Ovary (tissue), 7 donors: ENCODE measurements at regions not wholly inside any gene's neighbourhood (a gene's known extent, or its start where the extent isn't known, plus 50 kb on each side); places are given as distances from the start of the nearest gene placed in this dataset.

Experiments
- DNase-seq, 5 donors: peaks; one replicate each; pipeline ENCODE4 v3.0.0-alpha.2; 2019 to 2020
- H3K27ac ChIP-seq, 2 donors: fragments of 200-600 bp; one replicate each; pipeline versions ENCODE4 v1.5.1 to v1.8.0; 2019 to 2022
- H3K27me3 ChIP-seq: fragments of 200-600 bp; one replicate; pipeline ENCODE4 v1.8.0; 2022
- H3K36me3 ChIP-seq: fragments of 200-600 bp; sonication (generic); one replicate; pipeline ENCODE4 v1.5.1; 2019
- H3K4me1 ChIP-seq: one replicate; pipeline ENCODE4 v1.8.1; 2013; ENCODE audit warnings: mild to moderate bottlenecking, moderate library complexity; ENCODE audit not compliant: insufficient read depth
- H3K4me3 ChIP-seq: fragments of 200-600 bp; sonication (generic); one replicate; pipeline ENCODE4 v1.5.1; 2017
- H3K9me3 ChIP-seq, 2 donors: fragments of 200-600 bp in 1 of 2; sonication (generic) in 1 of 2; one replicate each; pipeline versions ENCODE4 v1.5.1 to v1.8.1; 2013 to 2019; ENCODE audit warnings: mild to moderate bottlenecking in 1 of 2, moderate library complexity in 1 of 2
- EP300 ChIP-seq: sonication (generic); formaldehyde crosslinking; IDR thresholded peaks from one replicate; pipeline ENCODE4 v1.6.1; 2017; ENCODE audit warnings: antibody characterized with exemption
- POLR2A ChIP-seq: fragments of 450-650 bp; IDR thresholded peaks from one replicate; pipeline ENCODE4 v1.6.1; 2017; ENCODE audit warnings: antibody characterized with exemption, mild to moderate bottlenecking, moderate library complexity
- WGBS, 3 donors: extraction: QIAGEN DNeasy Blood & Tissue Kit in 1 of 3; methylation state at CpG; one replicate each; pipeline versions ENCODE4 v1.1.5 to v1.1.7; 2013 to 2017; 5-methylcytosine and 5-hydroxymethylcytosine counted together
- intact Hi-C, 4 donors: fragments of 100-400 bp; cut with DNase I; formaldehyde crosslinking; loops; one replicate each; pipeline versions ENCODE4 v1.11.0 to v1.15.1; 2022 to 2023
- TF ChIP-seq, protein P1 (sequence below), 3 donors: fragments of 450-650 bp in 2 of 3; fragments of 200-600 bp in 1 of 3; IDR thresholded peaks; one replicate each; pipeline versions ENCODE4 v1.5.1 to v1.8.0; 2016 to 2022; ENCODE audit warnings: antibody characterized with exemption in 3 of 3, mild to moderate bottlenecking in 1 of 3
- donor health status: DM: no; HTN: no; CAD: no; lungs with moderate emphysema.
- donor health status: DM: no; HTN: no; CAD: no.
- donor health status: Bipolar disorder and iron deficiency.
- donor health status: DM: no; HTN: no; CAD: no.
- donor health status: DM: yes; HTN: yes; CAD: no.

DNA sequence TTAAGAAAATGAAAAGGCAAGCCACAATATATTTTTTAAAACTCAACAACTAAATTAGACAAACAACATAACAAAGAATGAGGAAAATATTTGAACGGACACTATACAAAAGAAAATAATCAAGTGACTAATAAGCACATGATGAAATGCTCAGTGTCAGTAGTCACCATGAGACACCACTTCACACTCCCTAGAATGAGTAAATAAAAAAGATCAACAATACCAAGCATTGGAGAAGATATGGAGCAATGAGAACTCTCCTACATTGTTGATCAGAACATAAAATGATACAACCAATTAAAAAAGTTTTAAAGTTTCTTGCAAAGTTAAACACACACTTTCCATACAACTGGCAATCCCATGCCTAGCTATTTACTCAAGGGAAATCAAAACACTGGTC, 222.2 kb downstream of the C7orf25 start:
- Histone ChIP-seq H3K27ac (no peak overlapping the region), H3K4me3 (no peak overlapping the region), H3K9me3 (no peaks in the 10 kb centered on the region), H3K27me3 (no peaks in the 10 kb centered on the region), H3K36me3 (no peaks in the 10 kb centered on the region), H3K4me1 (no peaks in the 10 kb centered on the region)
- TF ChIP-seq, protein P1, sequence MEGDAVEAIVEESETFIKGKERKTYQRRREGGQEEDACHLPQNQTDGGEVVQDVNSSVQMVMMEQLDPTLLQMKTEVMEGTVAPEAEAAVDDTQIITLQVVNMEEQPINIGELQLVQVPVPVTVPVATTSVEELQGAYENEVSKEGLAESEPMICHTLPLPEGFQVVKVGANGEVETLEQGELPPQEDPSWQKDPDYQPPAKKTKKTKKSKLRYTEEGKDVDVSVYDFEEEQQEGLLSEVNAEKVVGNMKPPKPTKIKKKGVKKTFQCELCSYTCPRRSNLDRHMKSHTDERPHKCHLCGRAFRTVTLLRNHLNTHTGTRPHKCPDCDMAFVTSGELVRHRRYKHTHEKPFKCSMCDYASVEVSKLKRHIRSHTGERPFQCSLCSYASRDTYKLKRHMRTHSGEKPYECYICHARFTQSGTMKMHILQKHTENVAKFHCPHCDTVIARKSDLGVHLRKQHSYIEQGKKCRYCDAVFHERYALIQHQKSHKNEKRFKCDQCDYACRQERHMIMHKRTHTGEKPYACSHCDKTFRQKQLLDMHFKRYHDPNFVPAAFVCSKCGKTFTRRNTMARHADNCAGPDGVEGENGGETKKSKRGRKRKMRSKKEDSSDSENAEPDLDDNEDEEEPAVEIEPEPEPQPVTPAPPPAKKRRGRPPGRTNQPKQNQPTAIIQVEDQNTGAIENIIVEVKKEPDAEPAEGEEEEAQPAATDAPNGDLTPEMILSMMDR (IDR thresholded peaks at IDR 0.05) = no peak
- TF ChIP-seq EP300 (no peak), POLR2A (no peak)
- 88 to 95% (median 88%) methylated on average over 1 of the region's 1 CpG for WGBS, 3 donors
- DNase-seq = no peak
- intact Hi-C loops = loop anchor here in 1 of 4 donors (10.0 kb wide), 1 partner anchor 715 kb away; no protein-coding TSS in a partner anchor

DNA sequence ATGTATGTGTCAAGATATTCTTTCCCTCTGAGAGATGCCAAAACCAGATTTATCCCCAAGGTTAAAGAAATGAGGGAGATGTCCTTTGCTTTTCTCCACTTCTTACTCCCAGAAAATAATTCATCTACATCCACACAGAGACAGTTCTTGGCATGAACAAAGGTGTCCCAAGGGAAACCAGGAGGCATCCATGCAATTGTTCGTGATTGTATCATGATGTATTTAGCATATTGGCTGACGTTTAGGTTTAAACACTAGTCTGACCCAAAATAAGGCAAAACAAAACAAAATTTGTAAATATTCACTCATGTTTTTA, 223.9 kb downstream of the C7orf25 start:
- no peak overlapping the region for H3K4me3 ChIP-seq
- no peaks in the 10 kb centered on the region for H3K4me1 ChIP-seq
- intact Hi-C loops = no loop called here
- no peak for TF ChIP-seq POLR2A
- TF ChIP-seq, protein P1 (IDR thresholded peaks at IDR 0.05) = no peak
- TF ChIP-seq EP300 = no peak
- no peaks in the 10 kb centered on the region for H3K36me3 ChIP-seq
- no peak overlapping the region for H3K27ac ChIP-seq
- WGBS, 3 donors = 29 to 33% (median 31%) methylated on average over 2 of the region's 2 CpGs
- no peaks in the 10 kb centered on the region for H3K9me3 ChIP-seq
- no peaks in the 10 kb centered on the region for H3K27me3 ChIP-seq
- no peak for DNase-seq

DNA sequence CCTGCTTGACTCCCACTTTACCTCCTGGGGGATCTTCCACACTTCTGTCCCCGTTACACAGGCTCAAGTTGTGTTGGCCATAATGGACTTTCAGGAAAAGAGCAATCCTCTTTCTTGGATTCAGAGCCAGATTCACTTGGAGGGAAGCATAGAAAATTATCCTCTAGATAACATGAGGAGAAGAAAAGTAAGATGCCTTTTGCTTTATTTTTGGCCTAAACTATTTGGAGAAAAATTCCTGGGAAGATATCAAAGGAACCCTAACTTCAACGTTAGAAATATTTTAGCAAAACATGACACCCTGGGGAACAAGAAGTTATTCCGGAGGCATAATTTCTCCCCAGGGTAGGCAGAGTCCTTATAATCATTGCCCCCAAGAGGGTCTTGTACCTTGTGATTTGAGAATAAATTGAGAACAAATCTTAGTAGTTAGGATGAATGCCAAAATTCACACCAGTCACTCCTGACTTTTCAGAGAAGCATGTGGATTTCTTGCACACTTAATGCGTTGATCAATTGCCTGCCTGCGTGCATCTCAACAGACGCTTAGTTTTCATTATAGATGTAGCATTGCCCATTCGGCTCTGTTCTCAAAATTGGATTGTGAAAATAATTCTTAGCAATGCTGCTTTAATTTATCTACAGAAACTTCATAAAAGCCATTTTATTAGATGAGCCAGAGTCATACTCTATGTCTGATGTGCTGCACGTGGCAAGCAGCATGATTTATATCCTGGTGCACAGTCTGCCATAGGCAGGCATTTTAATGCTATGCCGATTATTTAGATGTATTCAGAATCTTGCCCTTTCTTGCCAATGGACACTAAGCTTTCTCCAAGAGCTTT, 224.4 kb downstream of the C7orf25 start:
- TF ChIP-seq, protein P1 (IDR thresholded peaks at IDR 0.05) = no peak
- TF ChIP-seq POLR2A = no peak
- TF ChIP-seq EP300 = no peak
- no peak for DNase-seq
- Histone ChIP-seq H3K27me3 (no peaks in the 10 kb centered on the region), H3K36me3 (no peaks in the 10 kb centered on the region), H3K9me3 (no peaks in the 10 kb centered on the region), H3K4me3 (no peak overlapping the region), H3K4me1 (no peaks in the 10 kb centered on the region), H3K27ac (no peak overlapping the region)
- intact Hi-C loops = no loop called here
- 35 to 56% (median 45%) methylated on average over 9 of the region's 9 CpGs for WGBS, 3 donors

DNA sequence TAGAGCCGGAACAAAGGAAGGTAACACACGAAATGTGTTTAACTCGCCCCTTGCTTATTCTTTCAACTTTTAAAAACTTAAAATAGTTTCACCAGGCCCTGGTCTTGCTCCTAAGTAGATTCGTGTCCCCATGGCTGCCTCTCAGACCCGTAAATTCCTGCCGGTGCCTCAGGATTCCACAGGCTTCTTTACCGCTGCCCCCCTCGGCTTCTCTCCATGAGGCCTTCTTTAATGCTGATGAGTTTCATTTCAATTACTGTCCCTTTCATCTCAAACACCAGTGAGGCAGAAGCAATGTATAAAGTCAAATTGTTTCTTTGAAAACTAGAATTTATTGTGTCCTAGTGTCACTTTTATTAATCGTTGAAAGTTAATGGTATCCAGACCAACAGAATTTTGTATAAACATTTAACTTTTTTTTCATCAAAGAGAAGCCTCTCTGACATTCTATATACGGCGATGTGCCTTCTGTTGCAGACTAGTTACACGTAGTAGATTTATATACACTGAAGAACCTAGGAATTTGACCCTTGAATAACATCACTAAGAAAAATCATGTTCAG, 225.2 kb downstream of the C7orf25 start:
- no peaks in the 10 kb centered on the region for H3K9me3 ChIP-seq
- intact Hi-C loops = no loop called here
- H3K27me3 ChIP-seq = no peaks in the 10 kb centered on the region
- H3K27ac ChIP-seq = no peak overlapping the region
- no peak for TF ChIP-seq POLR2A
- DNase-seq = no peak
- H3K4me3 ChIP-seq = no peak overlapping the region
- no peaks in the 10 kb centered on the region for H3K4me1 ChIP-seq
- 78 to 86% (median 82%) methylated on average over 12 of the region's 12 CpGs for WGBS, 3 donors
- H3K36me3 ChIP-seq = no peaks in the 10 kb centered on the region

DNA sequence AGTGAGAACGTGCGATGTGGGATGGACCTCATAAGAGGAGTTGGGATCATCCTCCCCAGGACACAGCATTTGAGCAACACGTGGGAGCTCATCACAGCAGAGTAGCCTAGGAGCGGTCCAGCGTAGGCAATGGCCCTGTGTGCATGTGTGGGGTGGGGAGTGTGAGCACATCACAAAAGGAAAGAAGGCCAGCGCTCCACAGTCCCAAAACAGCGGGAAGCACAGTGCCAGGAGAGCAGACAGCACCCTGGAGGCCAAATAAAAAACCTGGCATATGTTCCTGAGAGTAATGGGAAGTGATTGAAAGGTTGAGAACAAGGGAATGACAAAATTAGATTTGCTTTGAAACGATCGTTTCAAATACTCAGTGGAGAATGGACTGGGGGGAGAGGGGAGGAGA, 226.0 kb downstream of the C7orf25 start:
- WGBS, 3 donors = 79 to 85% (median 84%) methylated on average over 9 of the region's 9 CpGs
- no peaks in the 10 kb centered on the region for H3K27me3 ChIP-seq

More for the DNA sequence above, 226.0 kb downstream of the C7orf25 start:
- H3K36me3 ChIP-seq = no peaks in the 10 kb centered on the region
- no peak for TF ChIP-seq EP300
- TF ChIP-seq, protein P1 (IDR thresholded peaks at IDR 0.05) = no peak
- no peak for TF ChIP-seq POLR2A
- no peaks in the 10 kb centered on the region for H3K9me3 ChIP-seq
- intact Hi-C loops = no loop called here
- no peak for DNase-seq
- no peak overlapping the region for H3K4me3 ChIP-seq
- no peak overlapping the region for H3K27ac ChIP-seq
- H3K4me1 ChIP-seq = no peaks in the 10 kb centered on the region
